ENCODE measurements at regions not wholly inside any gene's neighbourhood (a gene's known extent, or its start where the extent isn't known, plus 50 kb on each side); places are given as distances from the start of the nearest gene placed in this dataset.
"Not testable (repeated sequence)": the region's sequence is repeated elsewhere in the genome, so short reads cannot be mapped to it uniquely, and the experiment has no call there.

- no peak overlapping the region for H3K4me3 ChIP-seq (ENCODE audit: low read depth, low read length)
- peak; percentile 33 for DNase-seq (ENCODE audit: low read depth)
- no peak for TF ChIP-seq CTCF (IDR thresholded peaks at IDR 0.05; ENCODE audit: control insufficient read depth, extremely low read depth, insufficient read depth)
These were observed 682.2 kb upstream of the AMOT start for GRCh38 chrX:113522814-113523213.

- TF ChIP-seq CTCF (IDR thresholded peaks at IDR 0.05; ENCODE audit: control insufficient read depth, extremely low read depth, insufficient read depth) = no peak
- DNase-seq (ENCODE audit: low read depth) = no peak
- H3K4me3 ChIP-seq (ENCODE audit: low read depth, low read length) = no peak overlapping the region
These were observed 674.3 kb upstream of the AMOT start for GRCh38 chrX:113514906-113515305.

- no peak for DNase-seq (ENCODE audit: low read depth)
- no peak overlapping the region for H3K4me3 ChIP-seq (ENCODE audit: low read depth, low read length)
- no peak for TF ChIP-seq CTCF (IDR thresholded peaks at IDR 0.05; ENCODE audit: control insufficient read depth, extremely low read depth, insufficient read depth)
These were observed 672.2 kb upstream of the AMOT start for GRCh38 chrX:113512700-113513395.

GRCh38 chrX:113510586-113510985, 670.0 kb upstream of the AMOT start:
- no peak for TF ChIP-seq CTCF (IDR thresholded peaks at IDR 0.05; ENCODE audit: control insufficient read depth, extremely low read depth, insufficient read depth)
- DNase-seq (ENCODE audit: low read depth) = no peak
- no peak overlapping the region for H3K4me3 ChIP-seq (ENCODE audit: low read depth, low read length)

- no peak for TF ChIP-seq CTCF (IDR thresholded peaks at IDR 0.05; ENCODE audit: control insufficient read depth, extremely low read depth, insufficient read depth)
- no peak for DNase-seq (ENCODE audit: low read depth)
- H3K4me3 ChIP-seq (ENCODE audit: low read depth, low read length) = no peak overlapping the region
These were observed 652.3 kb upstream of the AMOT start for GRCh38 chrX:113492895-113493294.

GRCh38 chrX:113473418-113473817, 632.8 kb upstream of the AMOT start:
- DNase-seq (ENCODE audit: low read depth) = no peak
- H3K4me3 ChIP-seq (ENCODE audit: low read depth, low read length) = no peak overlapping the region
- no peak for TF ChIP-seq CTCF (IDR thresholded peaks at IDR 0.05; ENCODE audit: control insufficient read depth, extremely low read depth, insufficient read depth)

GRCh38 chrX:113473015-113473414, 632.4 kb upstream of the AMOT start:
- not testable (repeated sequence) for DNase-seq (ENCODE audit: low read depth)

More at GRCh38 chrX:113473015-113473414, 632.4 kb upstream of the AMOT start:
- H3K4me3 ChIP-seq (ENCODE audit: low read depth, low read length) = not testable (repeated sequence)

All from LNCaP clone FGC (cell line).